HG03196 (cell line): ENCODE measurements at regions not wholly inside any gene's neighbourhood (a gene's known extent, or its start where the extent isn't known, plus 50 kb on each side); places are given as distances from the start of the nearest gene placed in this dataset.
A peak's percentile ranks its signal among the peaks of the same experiment; 100 is the strongest.
"Not testable (repeated sequence)": the region's sequence is repeated elsewhere in the genome, so short reads cannot be mapped to it uniquely, and the experiment has no call there.

Experiments used
- ATAC-seq: cut with Tn5 transposase; IDR thresholded peaks from one replicate; pipeline ENCODE4 v1.9.1; 2021; ENCODE audit not compliant: unreplicated experiment

GRCh38 chr13:65744836-65745235 is 1485.3 kb downstream of the PCDH9 start:
- ATAC-seq: no peak

DNA sequence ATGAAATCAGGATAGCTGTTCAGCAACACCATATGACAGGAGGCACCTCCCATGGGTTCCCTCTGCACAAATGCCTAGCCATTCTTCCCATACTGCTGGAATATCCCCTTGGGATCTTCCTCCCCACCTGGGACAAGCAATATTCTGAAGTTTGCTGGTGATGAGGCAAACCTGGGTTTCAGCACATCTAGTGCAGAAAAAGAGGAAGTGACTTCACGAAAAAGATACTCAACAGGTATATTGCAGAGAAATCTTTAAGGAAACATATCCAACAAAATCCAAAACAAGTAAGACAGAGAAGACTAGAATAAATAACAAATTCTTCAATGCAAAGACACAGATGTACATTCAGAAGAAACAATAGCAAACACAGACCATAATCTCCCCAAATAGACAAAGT is 1497.0 kb downstream of the PCDH9 start:
- ATAC-seq: no peak

GRCh38 chr13:65727070-65727469 is 1503.1 kb downstream of the PCDH9 start:
- no peak for ATAC-seq

- no peak for ATAC-seq
These were observed 1505.1 kb downstream of the PCDH9 start for GRCh38 chr13:65725006-65725405.

- no peak for ATAC-seq
These were observed 1505.9 kb downstream of the PCDH9 start for GRCh38 chr13:65724226-65724625.

DNA sequence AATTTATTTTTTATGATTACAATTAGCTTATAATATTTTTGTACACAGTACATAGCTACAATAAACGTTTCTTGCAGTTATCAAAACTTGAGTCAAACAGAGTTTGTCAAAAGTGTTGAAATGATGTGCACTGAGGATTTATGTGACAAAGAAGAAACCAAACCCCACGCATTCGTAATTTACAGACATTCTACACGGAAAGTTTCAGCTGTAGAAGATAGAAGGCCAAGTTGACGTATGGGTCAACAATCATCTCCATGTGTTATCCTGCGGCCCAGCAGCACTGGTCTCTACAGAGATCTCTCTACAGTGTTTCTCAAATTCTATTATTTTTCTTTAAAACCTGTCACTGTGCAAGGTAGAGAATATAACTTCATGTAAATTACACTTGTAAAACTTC is 1507.6 kb downstream of the PCDH9 start:
- no peak for ATAC-seq

DNA sequence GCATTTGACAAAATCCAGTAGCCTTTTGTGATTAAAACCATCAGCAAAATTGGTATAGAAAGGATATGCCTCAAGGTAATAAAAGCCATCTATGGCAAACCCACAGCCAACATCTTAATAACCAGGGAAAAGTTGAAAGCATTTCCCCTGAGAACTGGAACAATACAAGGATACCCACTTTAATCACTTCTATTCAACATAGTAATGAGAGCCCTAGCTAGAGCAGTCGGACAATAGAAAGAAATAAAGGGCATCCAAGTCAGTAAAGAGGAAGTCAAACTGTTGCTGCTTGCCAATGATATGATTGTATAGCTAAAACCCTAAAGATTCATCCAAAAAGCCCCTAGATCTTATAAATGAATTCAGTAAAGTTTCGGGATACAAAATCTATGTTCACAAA is 1510.3 kb downstream of the PCDH9 start:
- ATAC-seq: no peak

DNA sequence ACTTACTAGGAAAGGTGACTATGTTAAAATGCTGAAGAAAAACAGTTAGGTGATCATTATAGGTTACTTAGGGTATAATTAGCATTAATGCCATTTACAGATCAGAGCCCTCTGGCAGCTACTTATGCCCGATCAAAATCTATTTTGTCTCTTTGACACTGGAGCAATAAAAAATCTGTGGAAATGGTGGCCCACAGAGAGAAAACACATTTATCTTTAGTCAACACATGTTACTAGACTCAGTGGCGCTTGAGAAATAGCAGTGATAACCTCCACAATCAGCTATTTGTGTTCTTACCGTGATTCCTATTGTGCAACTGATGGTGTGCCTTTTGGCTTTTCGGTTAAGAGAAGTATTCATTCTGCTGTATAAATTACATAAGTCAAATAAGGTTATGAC is 1519.6 kb downstream of the PCDH9 start:
- ATAC-seq: no peak

GRCh38 chr13:65697843-65698242 is 1532.3 kb downstream of the PCDH9 start:
- no peak for ATAC-seq

DNA sequence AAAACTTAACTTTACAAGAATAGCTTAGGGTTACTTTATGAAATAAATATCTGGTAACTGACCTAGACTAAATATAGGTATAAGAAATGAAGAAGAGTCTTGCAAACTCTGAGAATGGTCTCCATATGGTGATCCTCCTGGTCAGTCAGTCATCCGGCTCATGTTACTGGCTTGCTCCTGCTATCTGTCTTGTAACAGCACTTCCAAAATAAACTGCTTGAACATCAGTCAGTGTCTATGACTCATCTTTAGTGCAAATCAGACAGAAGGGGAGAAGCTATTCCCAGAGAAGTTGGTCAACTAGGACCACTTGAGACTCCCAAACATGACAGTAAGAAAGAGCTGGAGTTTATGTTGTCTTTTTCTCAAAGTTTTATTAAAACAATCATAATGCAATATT is 1550.9 kb downstream of the PCDH9 start:
- no peak for ATAC-seq

DNA sequence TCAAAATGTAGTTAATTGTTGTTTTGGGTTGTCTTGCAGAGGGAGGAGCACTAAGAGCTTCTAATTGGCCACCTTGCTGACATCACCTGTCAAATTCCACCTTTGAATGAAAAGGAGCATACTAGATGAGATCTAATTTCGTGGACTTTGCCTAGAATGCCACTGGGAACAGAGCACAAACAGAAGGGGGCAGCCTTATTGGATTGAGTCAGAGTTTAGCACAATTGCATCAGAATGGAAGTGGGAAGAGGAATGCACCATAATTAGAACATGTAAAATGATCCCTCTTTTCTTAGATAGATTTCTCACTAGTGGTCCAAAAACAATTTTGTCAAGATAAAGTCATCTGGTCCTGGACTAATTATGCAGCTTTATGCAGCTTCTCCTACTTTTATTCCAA is 1552.2 kb downstream of the PCDH9 start:
- ATAC-seq: no peak

- ATAC-seq: not testable (repeated sequence)
These were observed 1554.8 kb downstream of the PCDH9 start for GRCh38 chr13:65675383-65675782.

GRCh38 chr13:65670014-65670625 is 1560.0 kb downstream of the PCDH9 start:
- no peak for ATAC-seq

DNA sequence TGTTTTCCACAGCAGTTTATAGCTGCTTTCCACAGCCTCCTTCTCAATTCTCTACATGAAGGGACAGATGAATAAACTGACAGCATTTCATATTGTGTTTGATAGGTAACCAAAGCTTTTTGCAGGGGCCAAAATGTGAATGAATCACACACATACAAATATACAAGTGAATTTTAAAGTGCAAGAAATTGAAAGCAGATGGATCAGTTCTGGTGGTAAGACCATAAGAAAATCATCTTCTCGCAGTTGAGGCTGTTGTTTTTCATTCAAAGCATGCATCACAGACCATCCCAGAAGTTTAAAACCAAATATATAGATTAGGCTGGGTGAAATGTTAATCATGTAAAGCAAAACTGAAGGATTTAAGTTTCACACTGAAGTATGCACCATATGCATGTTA is 1569.4 kb downstream of the PCDH9 start:
- no peak for ATAC-seq

GRCh38 chr13:65656740-65657329 is 1573.3 kb downstream of the PCDH9 start:
- ATAC-seq: no peak

DNA sequence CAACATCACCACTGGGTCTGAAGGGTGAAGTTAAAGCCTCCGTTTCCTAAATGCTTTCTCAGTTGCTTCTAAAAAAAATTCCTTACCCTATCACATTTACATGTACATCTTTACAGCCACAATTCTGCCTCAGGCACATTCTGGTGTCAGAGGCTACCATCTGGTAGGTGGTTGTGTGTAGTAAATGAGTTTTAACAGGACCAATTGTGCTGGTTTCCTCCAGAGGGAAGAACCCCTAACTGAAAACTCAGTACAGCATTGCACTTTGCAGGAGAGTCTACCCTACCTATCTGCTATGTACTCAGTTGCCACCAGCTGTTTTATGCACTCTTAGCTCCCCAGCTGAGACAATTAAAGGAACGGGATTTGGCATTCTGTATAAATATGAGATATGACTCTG is 1576.5 kb downstream of the PCDH9 start:
- ATAC-seq: no peak

DNA sequence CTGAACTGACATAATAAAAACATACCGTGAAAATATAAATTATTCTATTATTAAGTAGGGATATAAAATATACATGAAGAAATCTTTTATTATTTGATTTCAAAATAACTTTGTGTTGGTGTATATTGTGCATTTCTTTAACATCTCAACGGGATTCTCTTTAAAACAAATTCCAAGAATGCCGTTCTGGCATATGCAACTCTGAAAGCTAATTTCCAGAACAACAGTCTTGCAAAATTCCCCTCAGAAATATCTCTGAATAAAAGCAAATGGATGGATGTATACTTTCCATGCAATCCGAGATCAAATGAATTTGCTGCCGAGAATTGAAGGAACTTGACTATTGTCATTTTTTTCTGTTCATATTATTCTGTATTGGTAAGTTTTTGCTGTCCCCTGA is 1579.8 kb downstream of the PCDH9 start:
- ATAC-seq: no peak

DNA sequence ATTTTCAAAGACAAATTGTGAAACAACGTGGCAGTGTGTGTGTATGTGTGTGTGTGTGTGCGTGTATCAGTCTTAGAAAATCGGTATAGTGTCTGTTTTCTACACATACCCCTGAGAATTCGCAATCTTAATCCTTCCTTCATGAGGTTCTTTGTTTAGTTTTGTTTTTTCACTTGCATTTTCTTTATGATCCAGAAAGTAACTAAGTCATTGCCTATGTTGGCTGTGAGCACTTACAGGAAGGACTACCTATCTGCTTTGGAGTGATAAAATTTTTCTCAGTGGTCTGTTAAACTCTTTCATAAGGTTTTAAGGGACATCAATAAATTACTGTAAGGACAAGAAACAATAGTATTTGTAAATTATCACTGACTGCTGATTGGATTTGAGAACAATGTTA is 1587.1 kb downstream of the PCDH9 start:
- ATAC-seq: no peak

GRCh38 chr13:65642301-65642700 is 1587.8 kb downstream of the PCDH9 start:
- no peak for ATAC-seq

DNA sequence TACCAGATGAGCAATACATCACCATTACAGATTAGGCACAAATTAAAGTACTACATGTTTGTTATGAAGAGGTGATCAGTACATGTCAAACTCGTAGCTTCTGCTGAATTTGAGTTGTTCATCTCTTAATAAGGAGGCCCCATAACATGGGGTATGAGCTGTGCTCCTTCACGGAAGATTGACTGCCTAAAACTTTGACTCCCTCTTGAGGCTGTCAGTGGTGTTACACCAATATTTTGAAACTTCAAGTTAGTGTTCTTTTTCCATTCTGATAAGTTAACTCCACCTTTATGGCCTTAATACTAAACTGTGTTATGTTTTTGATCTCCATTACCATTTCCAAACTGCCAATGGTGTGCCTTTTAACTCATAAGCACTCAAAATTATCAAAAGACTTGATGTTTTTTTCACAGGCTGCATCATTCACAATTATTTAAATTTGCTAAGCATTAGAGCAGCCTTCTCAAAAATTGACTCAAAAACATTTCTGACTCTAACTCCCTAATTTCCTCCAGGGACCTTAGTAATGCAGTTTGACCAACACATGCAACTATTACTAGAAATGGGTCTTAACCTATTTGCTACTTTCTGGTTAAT is 1591.5 kb downstream of the PCDH9 start:
- ATAC-seq: peak; percentile 88

DNA sequence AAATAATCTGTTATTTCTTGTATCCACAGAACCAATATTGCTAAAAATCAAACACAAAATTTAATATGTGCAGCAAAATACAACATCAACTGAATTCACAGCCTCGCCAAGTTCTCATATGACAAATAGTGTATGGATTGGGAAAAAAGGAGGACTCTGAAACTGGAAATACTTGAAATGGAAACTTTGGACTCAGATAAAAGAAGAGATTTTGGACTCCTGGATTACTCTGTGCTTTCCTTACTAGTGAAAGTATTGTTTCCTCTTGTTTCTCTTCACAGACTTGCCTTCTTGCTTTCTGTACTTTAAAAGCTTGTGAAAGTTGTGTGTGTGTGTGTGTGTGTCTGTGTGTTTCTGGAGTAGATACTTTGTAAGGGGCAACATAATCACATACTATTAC is 1596.3 kb downstream of the PCDH9 start:
- ATAC-seq: no peak

- ATAC-seq: no peak
These were observed 1599.1 kb downstream of the PCDH9 start for GRCh38 chr13:65631078-65631477.

DNA sequence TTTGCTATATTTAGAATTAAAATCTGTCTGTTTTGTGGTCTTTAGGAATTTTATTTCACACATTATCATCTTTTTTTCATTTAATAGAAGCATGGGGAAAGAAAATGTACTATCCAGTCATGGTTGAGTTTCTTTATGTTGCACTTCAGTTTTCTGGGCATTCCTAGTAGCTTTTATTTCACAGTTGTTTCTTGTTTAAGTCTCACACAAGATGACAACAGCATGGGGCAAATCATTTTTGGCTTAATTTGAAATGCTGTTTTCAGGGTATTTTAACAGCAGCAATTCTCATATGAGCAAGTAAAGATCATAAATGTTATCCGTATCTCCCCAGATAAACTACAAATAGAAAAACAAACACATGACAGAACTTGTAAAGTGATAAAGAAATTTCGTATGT is 1600.2 kb downstream of the PCDH9 start:
- ATAC-seq: no peak
